Activated CD4-positive, alpha-beta T cell treated with anti-CD3 and anti-CD28 coated beads, Interleukin-2, Interleukin-6, amounts not matched to agents 100 ng/mL and 50 ng/mL, durations not matched to agents 16 hours and 8 hours (primary cell): ENCODE measurements at regions not wholly inside any gene's neighbourhood (a gene's known extent, or its start where the extent isn't known, plus 50 kb on each side); places are given as distances from the start of the nearest gene placed in this dataset.
"Not testable (repeated sequence)": the region's sequence is repeated elsewhere in the genome, so short reads cannot be mapped to it uniquely, and the experiment has no call there.

Experiments
- DNase-seq: peaks from one replicate; pipeline ENCODE4 v3.0.0-alpha.2; 2020

- DNase-seq = peak; percentile 23
Measured at GRCh38 chr14:56422703-56423213, 156.8 kb upstream of the TMEM260 start.

GRCh38 chr14:56423544-56423943 is 156.1 kb upstream of the TMEM260 start:
- DNase-seq = no peak

DNA sequence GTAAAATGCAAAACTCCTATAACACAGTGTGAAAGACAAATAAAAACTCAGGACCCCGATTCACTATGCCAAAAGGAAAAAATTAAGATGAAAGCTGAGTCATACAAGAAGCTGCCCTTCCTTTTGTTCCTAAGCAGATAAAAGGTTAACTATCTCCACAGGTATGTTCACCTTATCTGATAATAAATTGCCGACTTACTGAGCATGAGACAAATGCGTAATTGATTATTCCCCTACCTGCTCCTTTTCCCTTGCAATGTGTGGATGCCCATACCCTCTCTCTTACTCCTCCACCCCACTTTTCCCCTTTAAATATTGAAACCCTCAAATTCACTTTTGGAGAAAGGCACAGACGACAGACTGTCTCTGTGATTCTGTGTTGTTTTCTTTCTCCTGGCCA is 148.6 kb upstream of the TMEM260 start:
- DNase-seq = no peak

DNA sequence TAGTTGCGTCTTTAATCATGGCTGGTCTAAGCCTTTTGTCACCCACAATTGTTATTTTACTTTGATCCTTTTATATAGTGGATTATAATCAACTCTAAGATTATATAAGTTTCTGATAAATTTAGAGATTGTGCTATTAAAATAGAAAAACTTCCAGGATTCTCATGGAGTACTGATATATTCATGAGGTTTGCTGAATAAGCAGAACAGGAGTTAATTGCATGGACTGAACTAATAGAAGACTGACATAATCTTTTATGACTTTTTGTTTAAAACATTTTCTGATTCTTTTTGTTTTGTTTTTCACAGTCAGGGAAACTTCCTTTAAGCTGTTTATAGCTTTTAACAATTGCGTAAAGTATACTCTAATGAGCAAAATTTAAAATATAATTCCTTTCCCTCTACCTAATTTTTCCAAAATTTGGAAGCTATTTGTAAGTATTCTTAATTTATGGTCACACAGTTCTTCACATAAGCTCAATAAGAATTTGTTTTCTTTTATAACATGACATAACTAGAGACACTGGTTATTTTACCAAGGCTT is 129.9 kb upstream of the TMEM260 start:
- no peak for DNase-seq

DNA sequence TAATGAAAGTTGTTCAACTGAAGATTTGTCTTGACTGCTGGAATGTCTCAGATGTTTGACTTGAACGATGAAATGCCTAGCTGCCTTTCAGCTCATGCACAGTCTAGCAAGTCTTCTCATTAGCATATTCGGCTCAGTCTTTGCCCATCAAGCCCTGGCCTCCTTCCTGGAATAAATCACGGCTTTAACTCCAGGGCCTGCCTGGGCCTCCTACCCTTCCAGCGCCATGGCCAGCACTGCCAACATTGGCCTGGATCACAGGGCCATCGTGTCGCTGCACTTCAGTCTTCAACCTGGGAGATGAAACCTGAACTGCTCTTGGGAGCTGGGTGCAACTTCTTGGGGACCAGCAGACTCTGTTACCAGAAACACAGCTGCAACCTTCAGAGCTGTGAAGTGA is 126.7 kb upstream of the TMEM260 start:
- no peak for DNase-seq

DNA sequence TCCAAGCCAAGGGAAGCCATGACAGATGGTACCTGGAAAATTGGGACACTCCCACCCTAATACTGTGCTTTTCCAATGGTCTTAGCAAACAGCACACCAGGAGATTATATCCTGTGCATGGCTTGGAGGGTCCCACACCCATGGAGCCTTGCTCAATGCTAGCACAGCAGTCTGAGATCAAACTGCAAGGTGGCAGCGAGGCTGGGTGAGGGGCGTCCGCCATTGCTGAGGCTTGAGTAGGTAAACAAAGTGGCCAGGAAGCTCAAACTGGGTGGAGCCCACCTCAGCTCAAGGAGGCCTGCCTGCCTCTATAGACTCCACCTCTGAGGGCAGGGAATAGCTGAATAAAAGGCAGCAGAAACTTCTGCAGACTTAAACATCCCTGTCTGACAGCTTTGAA is 124.9 kb upstream of the TMEM260 start:
- DNase-seq = not testable (repeated sequence)

DNA sequence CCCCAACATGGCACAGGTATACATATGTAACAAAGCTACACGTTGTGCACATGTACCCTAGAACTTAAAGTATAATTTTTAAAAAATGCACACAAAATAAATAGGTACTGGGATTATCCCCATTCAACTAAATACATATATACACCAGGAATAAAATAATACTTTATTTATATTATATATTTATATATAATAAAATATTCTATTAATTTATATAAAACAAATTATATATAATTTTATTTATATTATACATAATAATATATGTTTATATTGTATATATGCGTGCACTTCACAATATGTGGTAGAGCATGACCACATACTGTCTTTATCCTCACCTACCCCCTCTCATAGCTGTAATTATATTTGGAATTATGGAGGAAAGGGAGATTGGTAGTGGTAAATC is 119.1 kb upstream of the TMEM260 start:
- DNase-seq = no peak

GRCh38 chr14:56461276-56462275 is 118.0 kb upstream of the TMEM260 start:
- DNase-seq = no peak

- DNase-seq = no peak
Measured at GRCh38 chr14:56463271-56463890, 116.2 kb upstream of the TMEM260 start.

DNA sequence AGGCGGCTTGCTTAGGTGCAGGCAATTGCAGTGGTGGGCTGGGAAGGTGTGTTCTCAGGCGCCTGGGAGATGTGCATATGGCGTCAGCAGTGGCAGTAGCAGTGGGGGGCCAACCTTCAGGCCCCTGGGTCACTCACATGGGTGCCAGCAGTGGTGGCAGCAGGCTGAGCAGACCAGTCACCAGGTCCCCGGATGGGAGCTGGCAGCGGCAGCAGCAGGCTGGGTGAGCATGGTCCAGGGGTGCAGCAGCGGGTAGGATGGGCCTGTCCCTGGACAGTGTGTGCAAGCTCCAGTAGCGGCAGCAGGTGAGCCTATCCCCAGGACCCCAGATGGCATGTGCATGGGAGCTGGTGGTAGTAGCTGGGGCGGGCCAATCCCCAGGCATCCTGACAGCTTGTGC is 108.5 kb upstream of the TMEM260 start:
- DNase-seq = no peak

GRCh38 chr14:56474419-56475022 is 105.1 kb upstream of the TMEM260 start:
- DNase-seq = peak; percentile 60

DNA sequence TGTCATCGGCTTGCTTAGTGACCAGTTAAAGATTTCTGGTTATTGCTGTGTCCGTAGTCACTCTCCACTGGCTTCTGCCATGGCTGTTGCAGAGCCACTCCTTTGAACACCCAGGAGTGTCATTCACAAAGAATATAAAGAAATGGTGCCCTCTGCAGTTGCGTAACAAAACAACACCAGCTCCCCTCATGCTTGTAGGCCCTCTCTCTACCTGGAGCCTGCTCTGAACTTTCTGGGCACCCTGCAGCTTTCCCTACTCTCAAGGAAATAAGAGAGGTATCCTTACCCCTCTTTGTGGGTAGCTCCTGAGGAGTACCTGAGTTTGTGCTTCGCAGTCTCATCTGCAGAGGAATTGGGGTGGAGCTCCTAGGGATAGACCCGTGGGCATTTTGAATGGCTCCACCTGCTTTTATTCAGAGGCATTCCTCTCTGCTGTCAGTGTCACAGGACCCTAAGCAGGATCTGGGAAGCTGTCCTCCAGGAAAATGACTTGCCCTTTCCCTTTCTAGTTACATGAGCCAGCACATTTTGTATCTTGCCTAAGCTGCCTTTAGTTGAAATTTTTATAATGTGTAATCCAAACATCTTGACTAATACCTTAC is 97.2 kb upstream of the TMEM260 start:
- DNase-seq = no peak

- no peak for DNase-seq
Measured at GRCh38 chr14:56487090-56487667, 92.4 kb upstream of the TMEM260 start.

GRCh38 chr14:56487761-56488160 is 91.8 kb upstream of the TMEM260 start:
- DNase-seq = no peak

GRCh38 chr14:56488306-56488705 is 91.3 kb upstream of the TMEM260 start:
- no peak for DNase-seq

DNA sequence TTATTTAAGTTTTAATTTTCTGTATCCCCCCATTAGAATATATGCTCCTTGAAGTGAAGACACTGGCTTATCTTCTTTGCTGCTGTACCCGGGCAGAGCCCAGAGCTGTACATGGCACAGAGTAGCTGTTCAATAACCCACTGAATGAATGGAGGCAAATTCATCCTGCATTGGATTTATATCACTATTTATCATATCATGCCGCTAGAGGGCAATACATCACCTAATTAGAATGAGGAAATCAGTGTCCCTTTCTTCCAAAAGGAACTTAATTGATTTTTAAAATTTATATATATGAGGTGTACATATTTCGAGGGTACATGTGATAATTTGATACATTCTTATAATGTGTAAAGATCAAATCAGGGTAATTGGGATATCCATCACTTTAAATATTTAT is 89.2 kb upstream of the TMEM260 start:
- peak; percentile 48 for DNase-seq

DNA sequence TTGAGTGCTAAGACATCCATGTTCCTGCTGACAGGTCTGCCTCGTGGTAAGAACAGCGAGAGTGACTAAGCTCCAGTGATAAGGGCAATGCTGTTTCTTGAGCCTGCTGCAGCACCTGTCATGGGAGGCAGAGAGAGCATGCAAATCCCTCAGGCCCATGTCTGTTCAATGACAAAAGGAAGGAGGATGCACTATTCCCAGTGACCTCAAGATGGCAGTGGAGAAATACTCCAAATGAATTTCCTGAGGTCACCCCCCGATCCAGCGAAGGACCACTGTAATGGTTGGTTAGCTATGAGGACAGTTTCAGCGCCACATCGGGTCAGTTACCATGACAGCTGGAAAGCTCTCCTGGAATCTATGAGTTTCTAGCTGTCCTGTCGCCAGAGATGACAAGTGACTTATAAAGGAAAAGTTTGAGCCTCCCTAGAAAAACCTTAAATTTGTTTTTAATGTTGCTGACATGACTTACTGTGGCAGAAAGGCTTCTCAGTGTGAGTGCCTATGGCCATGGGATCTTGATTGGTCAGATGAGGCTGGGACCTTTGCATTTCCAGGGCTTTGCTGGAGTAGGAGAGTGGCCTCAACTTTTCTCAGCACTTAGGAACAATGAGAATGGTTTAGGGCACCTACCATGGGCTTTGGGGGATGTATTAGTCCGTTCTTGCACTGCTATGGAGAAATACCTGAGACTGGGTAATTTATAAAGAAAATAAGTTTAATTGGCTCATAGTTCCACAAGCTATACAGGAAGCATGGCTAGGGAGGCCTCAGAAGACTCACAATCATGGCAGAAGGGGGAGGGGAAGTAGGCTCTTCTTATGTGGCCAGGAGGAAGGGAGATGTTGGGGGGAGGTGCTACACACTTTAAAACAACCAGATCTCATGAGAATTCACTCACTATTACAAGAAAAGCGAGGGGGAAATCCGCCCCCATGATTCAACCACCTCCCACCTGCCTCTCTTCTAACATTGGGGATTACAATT is 88.0 kb upstream of the TMEM260 start:
- DNase-seq = peak; percentile 56

- no peak for DNase-seq
Measured at GRCh38 chr14:56494167-56494566, 85.4 kb upstream of the TMEM260 start.

GRCh38 chr14:56498112-56498511 is 81.5 kb upstream of the TMEM260 start:
- no peak for DNase-seq

DNA sequence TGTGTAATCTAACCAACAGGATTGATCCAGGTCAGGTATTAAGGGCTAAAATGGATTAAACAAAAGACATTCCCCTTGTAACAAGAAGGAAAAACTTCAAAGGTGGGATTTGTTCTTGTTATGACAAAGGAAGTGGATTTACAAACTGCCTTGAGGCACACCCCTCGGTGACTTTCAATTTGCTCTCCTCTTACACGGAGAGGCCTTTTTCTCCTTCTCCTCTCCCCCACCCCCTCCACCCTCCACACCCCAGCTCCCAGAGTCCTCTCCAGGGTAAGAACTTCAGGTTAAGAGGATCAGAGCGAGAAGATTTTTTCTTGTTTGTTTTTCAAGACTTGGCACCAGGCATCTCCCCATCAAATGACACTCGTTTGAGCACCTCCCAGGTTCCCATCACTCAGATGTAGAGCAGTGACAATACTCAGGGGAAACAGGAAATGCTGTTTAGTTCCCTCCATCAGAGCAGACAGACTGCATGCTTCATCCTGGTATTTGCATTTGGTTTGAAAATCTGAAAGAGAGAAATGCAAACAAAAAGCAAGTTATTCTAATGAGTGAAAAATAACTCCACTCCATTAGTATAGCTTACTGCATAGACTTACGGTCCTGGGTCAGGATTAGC is 77.6 kb upstream of the TMEM260 start:
- no peak for DNase-seq

GRCh38 chr14:56505361-56505760 is 74.2 kb upstream of the TMEM260 start:
- DNase-seq = no peak
